Calu3 (cell line): ENCODE measurements at regions not wholly inside any gene's neighbourhood (a gene's known extent, or its start where the extent isn't known, plus 50 kb on each side); places are given as distances from the start of the nearest gene placed in this dataset.

Experiments
- BruUV-seq: library from RNA; stranded (reverse); fragments of 400-500 nt; replicated peaks from 2 replicates; lab custom pipeline; 2021; lab: Mats Ljungman, UMichigan
- CTCF ChIA-PET: fragments of 300-600 bp; sonication (Branson Sonifier 250); formaldehyde crosslinking; loops from one replicate; lab custom pipeline; 2022; ENCODE audit warnings: antibody characterized with exemption; lab: Charles Lee
- DNase-seq: peaks from one replicate; pipeline ENCODE4 v3.0.0; 2022
- H3K27ac Mint-ChIP-seq: one replicate; pipeline ENCODE4 v1.8.0; 2022; ENCODE audit warnings: mixed read lengths; ENCODE audit not compliant: unreplicated experiment
- H3K27me3 Mint-ChIP-seq: one replicate; pipeline ENCODE4 v1.8.0; 2022; ENCODE audit warnings: mixed read lengths; ENCODE audit not compliant: unreplicated experiment
- H3K36me3 Mint-ChIP-seq: one replicate; pipeline ENCODE4 v1.8.0; 2022; ENCODE audit warnings: mild to moderate bottlenecking, moderate library complexity, mixed read lengths; ENCODE audit not compliant: insufficient read depth, unreplicated experiment
- H3K4me1 Mint-ChIP-seq: one replicate; pipeline ENCODE4 v1.8.0; 2022; ENCODE audit warnings: mild to moderate bottlenecking, low read depth, mixed read lengths; ENCODE audit not compliant: unreplicated experiment
- H3K4me3 Mint-ChIP-seq: one replicate; pipeline ENCODE4 v1.8.0; 2022; ENCODE audit warnings: mild to moderate bottlenecking, low read depth, moderate library complexity, mixed read lengths; ENCODE audit not compliant: unreplicated experiment
- H3K9me3 Mint-ChIP-seq: one replicate; pipeline ENCODE4 v1.8.0; 2022; ENCODE audit warnings: low read depth, mixed read lengths; ENCODE audit not compliant: unreplicated experiment
- intact Hi-C: fragments of 100-400 bp; cut with micrococcal nuclease; formaldehyde crosslinking; loops from one replicate; pipeline ENCODE4 v1.10.0; 2022; ENCODE audit not compliant: unreplicated experiment
- TF ChIP-seq, protein P1 (sequence below): fragments of 200-600 bp; IDR thresholded peaks from one replicate; pipeline ENCODE4 v1.8.0; 2022; ENCODE audit warnings: antibody characterized with exemption; ENCODE audit not compliant: unreplicated experiment

DNA sequence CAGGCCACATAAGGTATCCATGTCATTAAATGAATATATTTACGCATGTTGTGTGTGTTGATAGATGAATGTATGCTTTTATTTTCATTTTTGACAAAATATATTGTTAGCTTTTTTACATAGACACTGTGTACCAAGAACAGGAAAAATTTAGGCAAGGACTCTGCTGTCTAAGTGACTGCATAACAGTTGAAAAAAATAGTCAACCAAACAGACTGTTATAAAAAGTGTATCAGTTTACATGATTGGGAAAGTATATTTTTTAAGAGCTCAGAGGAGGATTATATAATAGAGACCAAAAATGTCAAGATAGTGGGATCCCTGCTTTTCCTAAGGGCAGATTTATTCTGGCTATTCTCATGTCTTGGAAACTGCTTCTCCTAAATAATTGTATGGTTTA is 858.0 kb downstream of the SLITRK1 start:
- no peaks in the 10 kb centered on the region for H3K27me3 Mint-ChIP-seq
- intact Hi-C loops, result no loop called here
- no peak overlapping the region for H3K27ac Mint-ChIP-seq
- DNase-seq, result no peak
- CTCF ChIA-PET, result no interaction called here
- H3K4me3 Mint-ChIP-seq, result no peak overlapping the region
- no peaks in the 10 kb centered on the region for H3K9me3 Mint-ChIP-seq
- TF ChIP-seq, protein P1, sequence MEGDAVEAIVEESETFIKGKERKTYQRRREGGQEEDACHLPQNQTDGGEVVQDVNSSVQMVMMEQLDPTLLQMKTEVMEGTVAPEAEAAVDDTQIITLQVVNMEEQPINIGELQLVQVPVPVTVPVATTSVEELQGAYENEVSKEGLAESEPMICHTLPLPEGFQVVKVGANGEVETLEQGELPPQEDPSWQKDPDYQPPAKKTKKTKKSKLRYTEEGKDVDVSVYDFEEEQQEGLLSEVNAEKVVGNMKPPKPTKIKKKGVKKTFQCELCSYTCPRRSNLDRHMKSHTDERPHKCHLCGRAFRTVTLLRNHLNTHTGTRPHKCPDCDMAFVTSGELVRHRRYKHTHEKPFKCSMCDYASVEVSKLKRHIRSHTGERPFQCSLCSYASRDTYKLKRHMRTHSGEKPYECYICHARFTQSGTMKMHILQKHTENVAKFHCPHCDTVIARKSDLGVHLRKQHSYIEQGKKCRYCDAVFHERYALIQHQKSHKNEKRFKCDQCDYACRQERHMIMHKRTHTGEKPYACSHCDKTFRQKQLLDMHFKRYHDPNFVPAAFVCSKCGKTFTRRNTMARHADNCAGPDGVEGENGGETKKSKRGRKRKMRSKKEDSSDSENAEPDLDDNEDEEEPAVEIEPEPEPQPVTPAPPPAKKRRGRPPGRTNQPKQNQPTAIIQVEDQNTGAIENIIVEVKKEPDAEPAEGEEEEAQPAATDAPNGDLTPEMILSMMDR, result no peak
- no peaks in the 10 kb centered on the region for H3K36me3 Mint-ChIP-seq
- no TSS peak for BruUV-seq
- H3K4me1 Mint-ChIP-seq, result no peaks in the 10 kb centered on the region

GRCh38 chr13:83019986-83020385 is 862.3 kb downstream of the SLITRK1 start:
- H3K9me3 Mint-ChIP-seq, result no peaks in the 10 kb centered on the region
- no peaks in the 10 kb centered on the region for H3K4me1 Mint-ChIP-seq
- no peaks in the 10 kb centered on the region for H3K36me3 Mint-ChIP-seq
- H3K27ac Mint-ChIP-seq, result no peak overlapping the region
- CTCF ChIA-PET, result no interaction called here
- no peaks in the 10 kb centered on the region for H3K27me3 Mint-ChIP-seq
- no TSS peak for BruUV-seq
- intact Hi-C loops, result no loop called here
- H3K4me3 Mint-ChIP-seq, result no peak overlapping the region
- no peak for DNase-seq
- TF ChIP-seq, protein P1, result no peak

- H3K4me3 Mint-ChIP-seq, result no peak overlapping the region
- no peaks in the 10 kb centered on the region for H3K9me3 Mint-ChIP-seq
- intact Hi-C loops, result no loop called here
- BruUV-seq, result no TSS peak
- H3K27ac Mint-ChIP-seq, result no peak overlapping the region
- H3K36me3 Mint-ChIP-seq, result no peaks in the 10 kb centered on the region
- no peak for DNase-seq
- no peaks in the 10 kb centered on the region for H3K27me3 Mint-ChIP-seq
- TF ChIP-seq, protein P1, result no peak
- CTCF ChIA-PET, result no interaction called here
- H3K4me1 Mint-ChIP-seq, result no peaks in the 10 kb centered on the region
These were observed 872.3 kb downstream of the SLITRK1 start for GRCh38 chr13:83009987-83010386.

DNA sequence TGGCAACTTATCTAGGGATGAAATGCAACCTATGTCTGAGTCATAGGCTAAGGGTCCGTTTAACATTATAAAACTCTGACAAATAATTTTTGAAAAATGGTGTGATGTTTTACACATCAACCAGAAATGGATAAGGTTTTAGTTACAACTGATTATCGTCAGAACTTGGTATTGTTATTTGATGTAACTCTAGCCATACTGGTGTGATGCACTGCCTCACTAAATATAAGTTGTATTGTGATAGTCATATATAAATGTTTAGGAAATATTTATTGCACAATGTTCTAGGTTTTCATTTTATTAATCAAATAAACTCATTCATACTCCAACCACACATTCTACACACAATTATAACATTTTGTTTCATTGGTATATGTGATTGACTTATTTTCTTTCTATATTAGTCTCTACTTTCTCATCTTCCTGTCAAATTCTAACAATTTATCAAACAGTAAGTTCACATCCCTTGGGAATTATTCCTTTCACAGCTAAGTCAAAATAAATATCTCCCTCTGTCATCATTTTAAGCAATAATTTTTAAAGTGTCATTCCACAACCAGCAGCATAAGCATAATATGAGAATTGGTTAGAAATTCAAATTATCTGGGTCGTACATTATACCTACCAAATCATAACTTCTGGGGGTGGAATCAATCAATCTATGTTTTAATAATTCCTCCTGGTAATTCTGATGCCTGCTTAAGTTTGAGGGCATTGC is 873.9 kb downstream of the SLITRK1 start:
- no peak overlapping the region for H3K27ac Mint-ChIP-seq
- H3K36me3 Mint-ChIP-seq, result no peaks in the 10 kb centered on the region
- no TSS peak for BruUV-seq
- H3K4me3 Mint-ChIP-seq, result no peak overlapping the region
- TF ChIP-seq, protein P1, result no peak
- H3K4me1 Mint-ChIP-seq, result no peaks in the 10 kb centered on the region
- no peak for DNase-seq
- H3K9me3 Mint-ChIP-seq, result no peaks in the 10 kb centered on the region
- no peaks in the 10 kb centered on the region for H3K27me3 Mint-ChIP-seq
- CTCF ChIA-PET, result no interaction called here
- intact Hi-C loops, result no loop called here
